Head of caudate nucleus (tissue), 42 donors: ENCODE measurements at regions not wholly inside any gene's neighbourhood (a gene's known extent, or its start where the extent isn't known, plus 50 kb on each side); places are given as distances from the start of the nearest gene placed in this dataset.
A peak's percentile ranks its signal among the peaks of the same experiment; 100 is the strongest.
"Not testable (repeated sequence)": the region's sequence is repeated elsewhere in the genome, so short reads cannot be mapped to it uniquely, and the experiment has no call there.

Experiments
- DNase-seq, 42 donors: peaks; one replicate each; pipeline versions ENCODE4 v3.0.0 to v3.0.0-alpha.2; 2020 to 2021; ENCODE audit warnings: mixed read lengths in 7 of 42
- intact Hi-C: fragments of 100-400 bp; cut with DNase I; formaldehyde crosslinking; loops from one replicate; pipeline ENCODE4 v1.15.0; 2022

DNA sequence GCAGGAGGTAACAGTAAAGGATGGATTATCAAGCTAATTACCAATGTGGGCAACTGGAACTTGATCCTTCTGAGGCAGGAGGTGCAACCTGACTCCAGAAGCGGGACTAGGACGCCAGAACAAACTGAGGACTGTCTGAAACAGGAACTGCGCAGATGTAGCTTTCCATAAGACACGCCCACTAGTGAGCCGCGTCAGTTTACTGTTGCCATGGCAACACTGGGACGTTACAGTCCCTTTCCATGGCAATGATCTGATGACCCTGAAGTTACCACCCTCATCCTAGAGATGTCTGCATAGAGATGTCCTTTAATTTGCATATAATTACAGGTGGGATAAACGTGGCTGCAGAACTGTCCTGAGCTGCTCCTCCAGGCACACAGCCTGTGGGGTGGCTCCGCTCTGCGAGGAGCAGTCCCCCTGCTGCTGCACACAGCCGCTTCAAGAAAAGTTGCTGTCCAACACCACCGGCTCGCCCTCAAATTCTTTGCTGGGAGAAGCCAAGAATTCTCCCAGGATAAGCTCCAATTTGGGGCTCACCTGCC lies 816.6 kb downstream of the UQCRFS1 start:
- intact Hi-C loops: no loop called here
- peak in 6 of 42 donors; percentile 19 to 59 (median 28) for DNase-seq

DNA sequence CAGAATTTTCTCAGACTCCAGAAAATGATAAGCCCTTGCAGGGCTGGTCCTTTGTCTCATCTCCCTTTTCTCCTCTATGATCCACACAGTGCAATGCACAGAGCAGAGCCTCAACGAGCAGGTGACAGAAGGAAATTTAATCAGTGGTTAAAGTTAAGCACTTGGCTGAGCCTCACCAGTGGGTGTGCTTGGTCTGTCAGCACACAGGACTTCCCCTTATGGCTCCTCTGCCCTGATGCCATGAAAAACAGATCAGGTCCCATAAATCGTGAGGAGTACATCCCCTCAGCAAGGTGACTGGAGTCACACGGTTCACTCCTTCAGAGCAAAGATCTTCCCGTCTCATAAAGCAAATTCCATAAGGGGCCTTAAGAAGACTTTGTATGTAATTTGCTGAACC lies 818.2 kb downstream of the UQCRFS1 start:
- DNase-seq: peak in 1 of 42 donors; percentile 7
- intact Hi-C loops: no loop called here

GRCh38 chr19:28393574-28394336 lies 819.2 kb downstream of the UQCRFS1 start:
- intact Hi-C loops: no loop called here
- no peak for DNase-seq

DNA sequence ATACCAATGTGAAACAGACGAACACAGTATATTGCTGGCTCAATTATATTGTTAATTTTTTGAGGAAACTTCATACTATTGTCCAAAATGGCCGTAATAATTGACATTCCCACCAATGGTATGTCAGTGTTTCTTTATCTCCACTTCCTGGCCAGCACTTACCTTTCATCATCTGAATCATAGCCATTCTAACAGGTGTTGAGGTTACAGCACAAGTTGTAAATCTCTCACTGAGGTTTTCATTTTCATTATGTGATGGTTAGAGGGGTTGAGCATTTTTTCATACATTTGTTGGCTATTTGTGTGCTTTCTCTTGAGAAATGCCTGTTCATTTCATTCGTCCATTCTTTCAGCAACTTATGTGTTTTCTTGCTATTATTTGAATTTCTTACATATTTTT lies 824.0 kb downstream of the UQCRFS1 start:
- intact Hi-C loops: no loop called here
- no peak for DNase-seq

DNA sequence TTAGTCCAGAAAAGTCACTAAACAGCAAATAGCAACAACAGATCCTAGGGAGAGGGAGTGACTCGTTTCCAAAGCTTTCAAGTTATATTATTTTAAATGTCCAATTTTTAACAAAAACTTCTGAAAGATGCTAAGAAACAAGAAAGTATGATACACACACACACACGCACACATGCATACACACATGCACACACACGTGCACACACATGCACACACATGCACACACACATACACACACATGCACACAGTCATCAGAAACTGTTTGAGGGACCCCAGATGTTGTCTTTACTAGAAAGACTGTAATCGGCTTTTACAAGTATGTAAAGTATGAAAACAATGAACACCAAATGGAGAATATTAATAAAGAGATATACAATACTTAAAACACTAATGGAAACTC lies 825.4 kb downstream of the UQCRFS1 start:
- intact Hi-C loops: no loop called here
- DNase-seq: no peak

GRCh38 chr19:28386470-28386869 lies 826.5 kb downstream of the UQCRFS1 start:
- intact Hi-C loops: no loop called here
- DNase-seq: no peak

DNA sequence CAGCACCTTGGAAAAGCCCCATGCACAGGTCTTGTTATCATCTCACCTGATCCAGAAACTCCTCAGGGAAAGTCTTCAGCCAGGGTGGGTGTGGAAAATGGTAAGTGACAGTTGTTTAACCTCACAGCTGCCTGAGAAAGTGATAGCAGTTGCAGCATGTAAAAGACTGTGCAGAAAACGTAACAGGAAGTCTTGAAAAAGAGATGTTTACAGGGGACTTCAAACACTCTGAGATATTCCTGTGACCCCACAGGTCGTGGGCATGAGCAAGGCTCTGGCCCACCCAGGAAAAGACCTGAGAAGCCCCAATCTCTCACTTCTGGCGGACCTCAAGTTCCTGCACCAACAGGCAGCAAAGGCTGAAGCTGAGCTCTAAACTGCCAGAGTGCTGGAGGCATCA lies 826.9 kb downstream of the UQCRFS1 start:
- intact Hi-C loops: no loop called here
- DNase-seq: no peak

- no peak for DNase-seq
- intact Hi-C loops: no loop called here
Observed at GRCh38 chr19:28377077-28377476, 835.9 kb downstream of the UQCRFS1 start.

- intact Hi-C loops: no loop called here
- no peak for DNase-seq
Observed at GRCh38 chr19:28374971-28375370, 838.0 kb downstream of the UQCRFS1 start.

DNA sequence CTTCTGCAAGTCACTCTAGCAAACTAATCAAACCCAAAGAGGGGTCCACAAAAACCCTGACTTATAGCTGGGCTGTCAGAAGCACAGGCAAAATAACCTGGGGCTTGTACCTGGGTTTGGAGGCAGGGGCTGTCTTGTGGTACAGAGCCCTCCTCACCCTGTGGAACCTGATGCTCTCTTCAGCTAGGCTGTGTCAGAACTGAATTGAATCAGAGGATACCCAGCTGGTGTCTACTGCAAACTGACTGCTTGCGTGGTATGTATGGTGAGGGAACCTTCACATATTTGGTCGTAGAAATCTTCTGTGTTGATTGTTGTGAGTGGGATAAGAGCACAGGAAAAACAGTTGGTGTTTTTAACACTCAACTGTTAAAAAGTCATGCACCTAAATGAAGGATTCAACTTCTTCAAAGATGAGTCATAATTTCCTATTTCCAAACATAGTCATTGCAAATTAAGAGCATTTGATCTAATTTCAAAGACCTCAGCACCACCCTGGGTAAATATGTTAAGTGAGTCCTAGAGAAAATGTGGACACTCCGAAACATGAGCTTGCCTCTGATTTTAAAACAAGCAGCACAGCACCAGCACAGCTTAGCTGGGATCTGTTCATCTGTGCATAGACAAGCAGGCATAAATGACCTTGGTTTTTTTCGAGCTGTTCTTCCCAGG lies 840.2 kb downstream of the UQCRFS1 start:
- no peak for DNase-seq
- intact Hi-C loops: no loop called here

DNA sequence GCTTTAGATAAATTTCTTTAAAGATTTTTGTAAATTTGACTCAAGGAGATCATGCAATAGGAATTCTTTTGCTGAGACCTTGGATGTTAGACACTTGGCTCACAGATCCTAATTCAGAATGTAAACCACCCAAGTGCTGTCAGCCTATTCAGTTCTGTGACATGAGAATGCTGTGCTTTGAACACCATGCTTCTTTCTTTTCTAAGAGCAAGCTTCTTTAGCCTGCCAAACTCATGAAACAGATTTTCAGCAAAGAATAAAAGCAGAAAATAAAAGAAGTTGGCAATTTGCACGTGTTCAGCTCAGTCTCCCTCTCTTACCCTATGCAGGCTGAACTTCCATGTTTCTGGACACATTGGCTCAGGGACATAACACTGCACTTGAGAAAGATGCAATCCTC lies 845.8 kb downstream of the UQCRFS1 start:
- intact Hi-C loops: no loop called here
- peak in 2 of 42 donors; percentile 9 to 22 for DNase-seq

- DNase-seq: no peak
- intact Hi-C loops: no loop called here
Observed at GRCh38 chr19:28363254-28363653, 849.7 kb downstream of the UQCRFS1 start.

DNA sequence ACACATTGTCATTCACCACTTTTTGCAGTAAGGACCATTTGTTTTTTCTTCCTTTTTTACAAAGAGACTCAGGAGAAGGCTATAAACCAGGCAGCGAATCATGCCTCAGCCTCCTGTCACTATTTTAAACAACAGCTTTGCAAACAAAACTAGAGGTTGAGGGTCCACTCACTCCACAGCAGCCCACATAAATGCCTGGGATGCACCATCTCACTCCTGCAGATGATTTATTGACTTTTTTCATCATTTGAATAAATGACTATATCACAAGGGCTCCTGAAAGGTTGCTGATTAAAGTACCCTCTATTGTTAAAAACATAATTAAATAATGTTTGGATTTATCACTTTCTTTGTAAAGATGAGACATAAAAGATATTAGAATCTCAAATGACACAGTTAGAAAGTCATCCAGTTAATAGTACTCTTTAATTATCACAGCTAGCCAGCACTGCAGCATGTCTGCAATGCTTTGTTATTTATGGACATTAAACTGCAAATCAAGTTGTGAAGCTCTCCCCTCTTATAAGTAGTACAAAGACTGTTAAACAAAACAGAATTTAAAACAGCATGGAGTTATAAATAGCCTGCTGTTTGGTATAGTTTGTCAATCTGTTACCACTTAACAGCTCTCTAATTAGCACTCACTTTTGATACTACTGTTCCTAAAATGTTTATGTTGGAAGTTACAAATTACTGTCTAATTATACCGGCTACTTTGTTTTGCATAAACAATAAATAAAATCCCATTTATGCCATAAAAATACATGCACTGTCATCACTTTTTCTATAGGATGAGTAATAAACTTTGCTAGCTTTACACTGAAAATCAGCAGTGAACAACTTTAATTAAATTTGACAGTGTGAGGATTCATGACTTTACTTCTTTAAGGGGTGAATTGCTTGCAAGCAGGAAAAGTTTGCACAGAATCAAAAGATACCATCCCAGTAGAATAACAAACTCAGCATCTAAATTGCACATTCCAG lies 853.2 kb downstream of the UQCRFS1 start:
- intact Hi-C loops: no loop called here
- DNase-seq: no peak

DNA sequence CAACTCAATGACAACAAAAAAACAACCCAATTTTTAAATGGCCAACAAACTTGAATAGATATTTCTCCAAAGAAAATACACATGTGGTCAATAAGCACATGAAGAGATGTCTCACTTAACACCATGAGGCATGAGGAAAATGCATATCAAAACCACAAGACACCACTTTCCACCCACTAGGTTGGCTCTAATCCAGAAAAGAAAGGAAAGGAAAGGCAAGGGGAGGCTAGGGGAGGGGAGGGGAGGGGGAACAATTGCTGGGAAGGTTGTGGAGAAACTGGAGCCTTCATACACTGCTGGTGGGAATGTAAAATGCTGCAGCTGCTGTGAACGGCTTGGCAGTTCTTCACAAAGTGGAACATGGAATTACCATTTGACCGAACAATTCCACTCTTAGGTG lies 854.3 kb downstream of the UQCRFS1 start:
- no peak for DNase-seq
- intact Hi-C loops: no loop called here

DNA sequence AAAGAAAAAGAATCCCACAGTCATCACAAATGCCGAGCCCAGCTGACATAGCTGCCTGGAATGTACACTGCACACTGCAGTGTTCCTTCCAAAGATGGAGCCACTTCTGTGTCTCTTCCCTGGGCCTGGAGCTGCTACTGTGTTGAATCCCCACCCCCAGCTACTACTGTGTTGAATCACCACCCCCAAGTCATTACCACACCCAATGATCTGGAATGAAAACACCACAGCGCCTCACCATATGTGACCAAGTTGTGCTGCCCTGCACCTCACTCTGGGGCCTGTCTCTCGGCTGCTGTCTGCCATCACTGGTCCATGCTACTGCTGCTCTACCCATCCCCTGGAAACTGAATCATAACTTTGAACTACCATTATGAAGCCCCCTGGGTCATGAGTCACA lies 861.2 kb downstream of the UQCRFS1 start:
- intact Hi-C loops: no loop called here
- no peak for DNase-seq

GRCh38 chr19:28351321-28351720 lies 861.6 kb downstream of the UQCRFS1 start:
- intact Hi-C loops, DNase-seq: not testable (repeated sequence)

DNA sequence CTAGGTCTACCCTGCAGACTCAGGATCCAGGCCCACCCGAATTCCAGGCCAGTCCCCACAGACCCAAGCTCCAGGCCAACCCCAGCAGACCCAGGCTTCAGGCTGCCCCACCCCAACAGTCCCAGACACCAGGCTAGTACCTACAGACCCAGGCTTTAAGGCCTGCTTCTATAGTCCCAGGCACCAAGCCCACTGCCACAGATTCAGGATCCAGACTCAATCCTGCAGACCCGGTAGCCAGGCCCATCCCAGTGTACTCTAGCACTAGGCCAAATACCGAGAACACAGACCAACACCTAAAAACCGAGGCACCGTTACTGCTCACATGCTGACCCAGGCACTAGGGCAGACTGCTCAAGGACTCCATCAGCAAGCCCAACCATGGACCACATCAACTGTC lies 862.3 kb downstream of the UQCRFS1 start:
- no peak for DNase-seq
- intact Hi-C loops: no loop called here

DNA sequence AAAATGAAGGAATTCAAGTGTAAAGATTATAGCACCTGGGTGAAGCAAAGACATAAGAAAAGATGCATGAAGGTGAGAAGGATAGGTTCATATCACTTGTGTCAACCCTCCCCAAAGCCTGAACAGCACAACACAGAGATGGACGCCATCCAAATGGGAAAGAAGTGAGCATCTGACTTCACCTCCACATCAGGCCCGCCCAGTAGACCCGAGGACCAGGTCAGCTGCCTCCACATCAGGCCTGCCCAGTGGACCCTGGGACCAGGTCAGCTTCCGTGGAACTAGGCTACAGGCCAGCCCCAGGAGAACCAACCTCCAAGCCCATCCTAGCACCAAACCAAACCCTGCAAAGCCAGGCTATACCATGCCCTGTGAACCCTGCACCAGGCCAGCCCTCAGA lies 862.9 kb downstream of the UQCRFS1 start:
- intact Hi-C loops: no loop called here
- no peak for DNase-seq

GRCh38 chr19:28349604-28350003 lies 863.3 kb downstream of the UQCRFS1 start:
- intact Hi-C loops: no loop called here

More at GRCh38 chr19:28349604-28350003, 863.3 kb downstream of the UQCRFS1 start:
- no peak for DNase-seq
